ENCODE measurements at regions not wholly inside any gene's neighbourhood (a gene's known extent, or its start where the extent isn't known, plus 50 kb on each side); places are given as distances from the start of the nearest gene placed in this dataset.

DNA sequence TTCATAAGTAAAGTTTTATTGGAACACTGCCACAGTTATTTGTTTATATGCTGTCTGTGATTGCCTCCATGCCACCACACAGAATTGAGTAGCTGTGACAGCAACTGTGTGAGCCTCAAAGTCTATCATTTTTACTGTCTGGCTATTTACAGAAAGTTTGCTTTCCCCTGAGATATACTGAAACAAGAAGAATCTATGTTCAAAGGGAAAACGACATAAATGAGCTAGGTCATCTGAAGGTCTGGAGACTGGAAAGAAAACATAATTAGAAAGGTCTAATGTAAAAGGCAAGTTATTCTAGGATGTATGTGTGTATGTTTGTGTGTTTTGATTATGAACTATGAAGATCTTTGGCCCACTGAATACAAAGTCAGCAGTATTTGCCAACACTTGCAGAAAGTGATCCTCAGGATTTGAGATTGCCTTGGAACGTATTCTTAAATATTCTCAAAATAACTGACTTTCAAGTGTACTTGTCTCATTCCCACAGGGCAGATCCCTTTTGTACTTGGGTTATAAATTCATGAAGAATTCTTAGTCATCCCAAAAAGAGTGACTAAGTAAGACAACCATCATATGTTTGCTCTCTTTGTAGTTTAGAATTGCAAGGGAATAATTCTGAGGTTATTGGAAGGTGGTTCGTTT, 677.7 kb downstream of the DOK5 start:
- WGBS (ENCODE audit: low lambda C conversion rate, missing lambda C conversion rate), result 69% methylated on average over 3 of the region's 3 CpGs
- no peak overlapping the region for H3K4me2 ChIP-seq

DNA sequence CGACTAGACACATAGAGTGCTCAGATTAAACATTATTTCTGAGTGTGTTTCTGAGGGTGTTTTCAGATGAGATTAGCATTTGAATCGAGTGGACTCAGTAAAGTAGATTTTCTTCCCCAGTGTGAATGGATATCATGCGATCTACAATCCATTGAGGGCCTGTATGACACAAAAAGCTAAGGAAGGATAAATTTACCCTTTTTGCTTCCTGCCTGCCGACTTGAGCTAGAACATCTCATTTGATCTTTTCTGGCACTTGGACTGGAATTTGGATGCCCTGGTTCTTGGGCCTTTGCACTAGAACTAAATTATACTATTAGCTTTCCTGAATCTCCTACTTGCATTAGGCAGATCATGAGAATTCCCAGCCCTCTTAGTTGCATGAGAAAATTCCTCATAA, 675.8 kb downstream of the DOK5 start:
- Histone ChIP-seq H3K4me1 (ENCODE audit: insufficient read depth) (no peaks in the 10 kb centered on the region), H3K79me2 (no peaks in the 10 kb centered on the region), H4K20me1 (ENCODE audit: insufficient read depth, poor library complexity, severe bottlenecking) (no peaks in the 10 kb centered on the region), H3K27me3 (no peaks in the 10 kb centered on the region), H3K9me2 (replicated peaks; ENCODE audit: insufficient read depth) (no peaks in the 10 kb centered on the region), H2AFZ (no peak overlapping the region), H3K9me3 (ENCODE audit: low read depth) (no peaks in the 10 kb centered on the region), H3K4me2 (no peak overlapping the region), H3K36me3 (replicated peaks; ENCODE audit: insufficient read depth, low read depth) (no peaks in the 10 kb centered on the region), H3K27ac (no peak overlapping the region), H3K4me3 (no peak overlapping the region)
- WGBS (ENCODE audit: low lambda C conversion rate, missing lambda C conversion rate), result 22% methylated on average over 4 of the region's 4 CpGs
- no peak for DNase-seq (ENCODE audit: low spot score)
- TF ChIP-seq EZH2 (IDR thresholded peaks at IDR 0.05; ENCODE audit: borderline replicate concordance), result no peak
- no peak for TF ChIP-seq EZH2phosphoT487 (IDR thresholded peaks at IDR 0.05; ENCODE audit: low read depth, severe bottlenecking, unreplicated experiment)
- no peak for TF ChIP-seq CTCF (IDR thresholded peaks at IDR 0.05; ENCODE audit: poor library complexity)

More for the DNA sequence above, 677.7 kb downstream of the DOK5 start:
- Histone ChIP-seq H3K9me3 (ENCODE audit: low read depth) (no peaks in the 10 kb centered on the region), H3K9me2 (replicated peaks; ENCODE audit: insufficient read depth) (no peaks in the 10 kb centered on the region), H3K4me3 (no peak overlapping the region), H3K4me1 (ENCODE audit: insufficient read depth) (no peaks in the 10 kb centered on the region), H3K79me2 (no peaks in the 10 kb centered on the region), H4K20me1 (ENCODE audit: insufficient read depth, poor library complexity, severe bottlenecking) (no peaks in the 10 kb centered on the region), H3K36me3 (replicated peaks; ENCODE audit: insufficient read depth, low read depth) (no peaks in the 10 kb centered on the region), H3K27me3 (no peaks in the 10 kb centered on the region), H3K27ac (no peak overlapping the region), H2AFZ (no peak overlapping the region)
- DNase-seq (ENCODE audit: low spot score), result no peak
- TF ChIP-seq CTCF (IDR thresholded peaks at IDR 0.05; ENCODE audit: poor library complexity) (no peak), EZH2phosphoT487 (IDR thresholded peaks at IDR 0.05; ENCODE audit: low read depth, severe bottlenecking, unreplicated experiment) (no peak), EZH2 (IDR thresholded peaks at IDR 0.05; ENCODE audit: borderline replicate concordance) (no peak)

- H3K27ac ChIP-seq, result no peak overlapping the region
- peaks cover 3% of the 10 kb centered on the region for H3K4me1 ChIP-seq (ENCODE audit: insufficient read depth)
- no peak overlapping the region for H3K4me2 ChIP-seq
- DNase-seq (ENCODE audit: low spot score), result peak; percentile 10
- H2AFZ ChIP-seq, result no peak overlapping the region
- H3K27me3 ChIP-seq, result no peaks in the 10 kb centered on the region
- no peaks in the 10 kb centered on the region for H4K20me1 ChIP-seq (ENCODE audit: insufficient read depth, poor library complexity, severe bottlenecking)
- H3K36me3 ChIP-seq (replicated peaks; ENCODE audit: insufficient read depth, low read depth), result no peaks in the 10 kb centered on the region
- H3K9me2 ChIP-seq (replicated peaks; ENCODE audit: insufficient read depth), result no peaks in the 10 kb centered on the region
- no peaks in the 10 kb centered on the region for H3K79me2 ChIP-seq
- no peaks in the 10 kb centered on the region for H3K9me3 ChIP-seq (ENCODE audit: low read depth)
- TF ChIP-seq CTCF (IDR thresholded peaks at IDR 0.05; ENCODE audit: poor library complexity) (no peak), EZH2phosphoT487 (IDR thresholded peaks at IDR 0.05; ENCODE audit: low read depth, severe bottlenecking, unreplicated experiment) (no peak), EZH2 (IDR thresholded peaks at IDR 0.05; ENCODE audit: borderline replicate concordance) (no peak)
- H3K4me3 ChIP-seq, result no peak overlapping the region
Observed at GRCh38 chr20:55143601-55144000, 668.2 kb downstream of the DOK5 start.
